ENCODE measurements at regions not wholly inside any gene's neighbourhood (a gene's known extent, or its start where the extent isn't known, plus 50 kb on each side); places are given as distances from the start of the nearest gene placed in this dataset.

DNA sequence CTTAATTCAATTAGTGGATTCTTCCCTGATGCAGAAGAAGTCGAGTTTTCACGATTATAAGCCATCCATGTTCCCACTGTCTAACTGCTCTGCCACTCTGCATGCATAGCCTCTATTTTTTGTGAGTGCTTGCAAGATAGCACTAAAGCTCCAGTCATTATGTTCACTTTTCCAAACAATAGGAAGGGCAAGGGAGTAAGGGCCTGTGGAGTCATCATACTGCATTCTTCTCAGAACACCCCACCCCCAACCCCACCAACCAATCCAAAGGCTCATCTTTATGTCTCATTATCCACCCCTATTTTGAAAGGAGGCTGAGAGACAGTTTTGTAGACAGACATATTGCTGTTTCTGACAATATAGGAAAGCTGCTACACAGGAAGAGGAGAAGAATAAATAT lies 471.7 kb upstream of the ADGRL2 start:
- no TSS peak for BruUV-seq (replicated peaks)
- intact Hi-C loops (cut with micrococcal nuclease; ENCODE audit: unreplicated experiment), result no loop called here
- ChIA-PET POLR2A (ENCODE audit: low non-redundant PET) (no interaction called here), CTCF (no interaction called here)
- no peak overlapping the region for H3K4me3 ChIP-seq (ENCODE audit: low read depth, low read length, poor library complexity, severe bottlenecking)
- no peak for TF ChIP-seq EZH2 (IDR thresholded peaks at IDR 0.05; ENCODE audit: borderline replicate concordance, low read depth, low read length, poor library complexity, severe bottlenecking)
- TF ChIP-seq, protein P1, sequence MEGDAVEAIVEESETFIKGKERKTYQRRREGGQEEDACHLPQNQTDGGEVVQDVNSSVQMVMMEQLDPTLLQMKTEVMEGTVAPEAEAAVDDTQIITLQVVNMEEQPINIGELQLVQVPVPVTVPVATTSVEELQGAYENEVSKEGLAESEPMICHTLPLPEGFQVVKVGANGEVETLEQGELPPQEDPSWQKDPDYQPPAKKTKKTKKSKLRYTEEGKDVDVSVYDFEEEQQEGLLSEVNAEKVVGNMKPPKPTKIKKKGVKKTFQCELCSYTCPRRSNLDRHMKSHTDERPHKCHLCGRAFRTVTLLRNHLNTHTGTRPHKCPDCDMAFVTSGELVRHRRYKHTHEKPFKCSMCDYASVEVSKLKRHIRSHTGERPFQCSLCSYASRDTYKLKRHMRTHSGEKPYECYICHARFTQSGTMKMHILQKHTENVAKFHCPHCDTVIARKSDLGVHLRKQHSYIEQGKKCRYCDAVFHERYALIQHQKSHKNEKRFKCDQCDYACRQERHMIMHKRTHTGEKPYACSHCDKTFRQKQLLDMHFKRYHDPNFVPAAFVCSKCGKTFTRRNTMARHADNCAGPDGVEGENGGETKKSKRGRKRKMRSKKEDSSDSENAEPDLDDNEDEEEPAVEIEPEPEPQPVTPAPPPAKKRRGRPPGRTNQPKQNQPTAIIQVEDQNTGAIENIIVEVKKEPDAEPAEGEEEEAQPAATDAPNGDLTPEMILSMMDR (conservative IDR thresholded peaks at IDR 0.05; ENCODE audit: low read depth, low read length), result no peak
- H3K27me3 ChIP-seq (replicated peaks; ENCODE audit: insufficient read depth, low read depth, low read length, poor library complexity), result no peaks in the 10 kb centered on the region
- H3K27ac ChIP-seq (ENCODE audit: low read depth, low read length, poor library complexity, severe bottlenecking), result no peak overlapping the region
- no peaks in the 10 kb centered on the region for H3K4me1 ChIP-seq (ENCODE audit: insufficient read depth, low read length, poor library complexity, severe bottlenecking)
- peak; percentile 15 for DNase-seq (ENCODE audit: low spot score)
- H3K36me3 ChIP-seq (ENCODE audit: insufficient read depth, low read length, poor library complexity, severe bottlenecking), result no peaks in the 10 kb centered on the region
- H3K9me3 ChIP-seq (ENCODE audit: low read depth, low read length, poor library complexity, severe bottlenecking), result no peaks in the 10 kb centered on the region

DNA sequence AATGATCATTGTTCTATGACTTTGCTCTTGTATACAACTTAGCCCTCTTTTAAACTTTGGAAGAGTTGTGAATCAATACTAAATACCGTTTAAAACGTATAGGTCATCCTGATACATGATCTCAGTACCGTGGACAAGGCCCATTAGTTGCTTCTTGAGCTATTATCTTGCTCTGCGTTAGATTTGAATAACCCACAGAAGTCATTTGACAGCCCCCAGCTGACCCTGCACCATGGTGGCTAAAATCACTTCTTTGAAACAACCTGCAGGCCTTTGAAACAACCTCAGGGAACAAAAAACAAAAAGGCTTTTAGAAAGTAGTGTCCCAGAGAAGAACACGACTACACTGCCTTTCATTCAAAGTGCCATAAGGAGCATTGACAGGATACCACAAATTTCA lies 473.0 kb upstream of the ADGRL2 start:
- H3K4me3 ChIP-seq (ENCODE audit: low read depth, low read length, poor library complexity, severe bottlenecking), result no peak overlapping the region
- H3K27me3 ChIP-seq (replicated peaks; ENCODE audit: insufficient read depth, low read depth, low read length, poor library complexity), result no peaks in the 10 kb centered on the region
- CTCF ChIA-PET, result no interaction called here
- no peak for DNase-seq (ENCODE audit: low spot score)
- H3K4me1 ChIP-seq (ENCODE audit: insufficient read depth, low read length, poor library complexity, severe bottlenecking), result no peaks in the 10 kb centered on the region
- no peaks in the 10 kb centered on the region for H3K9me3 ChIP-seq (ENCODE audit: low read depth, low read length, poor library complexity, severe bottlenecking)
- H3K36me3 ChIP-seq (ENCODE audit: insufficient read depth, low read length, poor library complexity, severe bottlenecking), result no peaks in the 10 kb centered on the region
- POLR2A ChIA-PET (ENCODE audit: low non-redundant PET), result no interaction called here
- intact Hi-C loops (cut with micrococcal nuclease; ENCODE audit: unreplicated experiment), result no loop called here
- no TSS peak for BruUV-seq (replicated peaks)
- H3K27ac ChIP-seq (ENCODE audit: low read depth, low read length, poor library complexity, severe bottlenecking), result no peak overlapping the region
- no peak for TF ChIP-seq EZH2 (IDR thresholded peaks at IDR 0.05; ENCODE audit: borderline replicate concordance, low read depth, low read length, poor library complexity, severe bottlenecking)
- TF ChIP-seq, protein P1 (conservative IDR thresholded peaks at IDR 0.05; ENCODE audit: low read depth, low read length), result no peak

DNA sequence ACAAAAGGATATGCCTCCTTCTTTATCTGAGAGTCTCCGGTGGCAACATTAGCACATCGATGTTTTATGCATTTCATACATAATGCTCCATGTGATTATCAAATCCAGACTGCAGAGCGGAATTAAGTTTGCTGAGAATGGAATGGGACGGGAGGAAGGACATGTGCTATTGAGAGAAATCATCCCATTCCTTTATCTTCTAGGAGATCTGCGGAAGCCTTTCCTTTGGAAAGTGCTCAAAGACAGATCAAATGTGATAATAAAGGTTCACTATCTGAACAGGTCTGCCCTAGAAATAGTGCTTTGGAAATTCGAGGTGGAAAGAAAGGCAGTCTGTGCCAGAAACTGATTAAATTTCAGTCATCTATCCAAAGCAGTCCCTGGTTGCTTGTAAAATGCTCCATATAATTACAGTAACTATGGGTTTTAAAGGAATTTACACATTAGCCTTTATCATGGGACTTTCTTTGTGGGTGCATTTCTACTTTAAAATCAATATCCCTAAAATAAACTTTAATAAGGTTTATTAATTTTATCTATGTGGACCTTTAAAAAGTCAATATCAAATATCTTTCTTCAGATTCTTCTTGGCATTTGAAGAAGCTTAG lies 473.5 kb upstream of the ADGRL2 start:
- no TSS peak for BruUV-seq (replicated peaks)
- Histone ChIP-seq H3K4me3 (ENCODE audit: low read depth, low read length, poor library complexity, severe bottlenecking) (no peak overlapping the region), H3K27ac (ENCODE audit: low read depth, low read length, poor library complexity, severe bottlenecking) (no peak overlapping the region), H3K4me1 (ENCODE audit: insufficient read depth, low read length, poor library complexity, severe bottlenecking) (no peaks in the 10 kb centered on the region), H3K36me3 (ENCODE audit: insufficient read depth, low read length, poor library complexity, severe bottlenecking) (no peaks in the 10 kb centered on the region), H3K9me3 (ENCODE audit: low read depth, low read length, poor library complexity, severe bottlenecking) (no peaks in the 10 kb centered on the region), H3K27me3 (replicated peaks; ENCODE audit: insufficient read depth, low read depth, low read length, poor library complexity) (no peaks in the 10 kb centered on the region)
- POLR2A ChIA-PET (ENCODE audit: low non-redundant PET), result no interaction called here
- intact Hi-C loops (cut with micrococcal nuclease; ENCODE audit: unreplicated experiment), result no loop called here
- CTCF ChIA-PET, result no interaction called here
- TF ChIP-seq, protein P1 (conservative IDR thresholded peaks at IDR 0.05; ENCODE audit: low read depth, low read length), result no peak
- no peak for TF ChIP-seq EZH2 (IDR thresholded peaks at IDR 0.05; ENCODE audit: borderline replicate concordance, low read depth, low read length, poor library complexity, severe bottlenecking)
- no peak for DNase-seq (ENCODE audit: low spot score)

All from A673 (cell line).